ENCODE measurements at regions not wholly inside any gene's neighbourhood (a gene's known extent, or its start where the extent isn't known, plus 50 kb on each side); places are given as distances from the start of the nearest gene placed in this dataset.

DNA sequence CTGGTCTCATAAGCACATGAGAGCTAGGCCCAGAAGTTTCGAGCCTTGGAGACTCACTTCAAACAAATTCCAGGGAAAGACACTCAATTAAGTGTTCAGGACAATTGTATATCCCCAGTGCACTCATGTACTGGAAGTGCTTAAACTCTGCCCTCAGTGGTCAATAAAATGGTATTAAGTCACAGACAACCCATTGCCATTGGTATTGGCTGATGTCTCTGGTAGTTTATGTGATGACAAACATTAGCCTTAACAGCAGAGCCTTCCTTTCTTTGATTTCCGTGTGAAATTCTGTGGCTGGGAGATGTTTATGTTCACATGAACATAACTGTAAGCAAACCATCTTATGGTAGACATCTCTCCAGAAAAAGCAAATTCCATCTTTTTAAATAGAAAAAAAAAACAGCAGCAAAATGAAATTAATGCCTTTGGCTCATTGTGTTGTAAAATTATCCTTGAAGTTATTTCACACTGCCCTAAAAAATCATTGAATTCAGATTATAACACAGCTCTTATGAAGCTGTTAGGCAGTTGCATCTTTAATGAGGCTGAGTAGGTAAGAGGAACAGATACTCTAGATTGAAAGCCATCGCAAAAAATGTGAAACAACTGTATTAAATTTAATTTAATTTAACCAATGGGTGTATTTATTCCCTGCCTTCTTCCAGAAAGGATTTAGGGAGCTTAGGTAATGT lies 216.2 kb upstream of the PLEKHG7 start:
- Histone ChIP-seq H3K9me3 (replicated peaks; ENCODE audit: low read length) (no peaks in the 10 kb centered on the region), H3K4me1 (ENCODE audit: control insufficient read depth, insufficient read depth, low read length) (peaks cover 10% of the 10 kb centered on the region), H3K9ac (ENCODE audit: low read depth, low read length) (no peak overlapping the region), H3K4me3 (ENCODE audit: low read length) (no peak overlapping the region), H3K27me3 (ENCODE audit: control insufficient read depth, insufficient read depth, low read length) (no peaks in the 10 kb centered on the region), H3K4me2 (ENCODE audit: low read length) (no peak overlapping the region), H3K36me3 (ENCODE audit: insufficient read depth, low read length) (no peaks in the 10 kb centered on the region)

DNA sequence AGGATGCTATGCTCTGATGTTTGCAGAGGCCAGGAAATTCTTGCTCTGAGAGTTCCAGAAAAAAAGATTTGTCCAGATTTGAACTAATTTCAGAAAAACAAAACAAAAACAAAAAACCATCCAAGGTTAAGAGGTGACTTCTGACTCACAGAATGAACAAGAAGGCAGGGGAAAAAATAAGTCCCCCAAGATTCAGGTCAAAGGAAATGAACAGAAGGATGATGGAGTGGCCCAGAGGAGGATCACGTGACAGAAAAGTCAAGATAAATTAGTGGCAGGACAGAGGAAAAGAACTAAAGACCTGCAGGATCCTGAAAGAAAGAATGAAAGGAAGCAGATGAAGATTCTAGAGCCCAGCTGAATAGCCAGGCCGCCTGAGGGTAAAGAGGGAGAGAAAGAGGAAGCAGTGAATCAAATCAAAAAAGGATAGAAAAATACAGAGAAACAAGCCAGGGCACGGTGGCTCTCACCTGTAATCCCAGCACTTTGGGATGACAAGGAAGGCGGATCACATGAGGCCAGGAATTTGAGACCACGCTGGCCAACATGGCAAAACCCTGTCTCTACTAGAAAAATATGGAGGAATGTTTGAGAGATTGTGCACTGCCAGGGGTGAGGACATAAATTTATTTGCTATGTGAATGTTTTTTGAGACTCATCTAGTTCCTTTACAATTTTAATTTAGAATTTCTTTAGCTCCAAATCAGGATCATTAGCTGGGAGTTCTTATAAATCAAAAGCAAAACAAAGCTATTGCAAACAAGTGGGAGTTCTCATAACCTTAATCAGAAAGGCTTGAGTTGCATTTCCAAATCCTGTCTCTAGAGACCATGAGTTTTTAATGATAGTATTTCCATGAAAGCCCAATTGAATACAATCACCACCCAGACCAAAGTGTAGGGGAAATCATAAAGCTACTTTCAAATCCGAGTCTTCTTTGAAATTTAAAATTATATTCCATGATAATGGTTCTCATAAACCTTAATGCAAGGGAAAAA lies 217.1 kb upstream of the PLEKHG7 start:
- peaks cover 10% of the 10 kb centered on the region for H3K4me1 ChIP-seq (ENCODE audit: control insufficient read depth, insufficient read depth, low read length)
- no peak overlapping the region for H3K4me2 ChIP-seq (ENCODE audit: low read length)
- no peaks in the 10 kb centered on the region for H3K9me3 ChIP-seq (replicated peaks; ENCODE audit: low read length)
- no peak overlapping the region for H3K4me3 ChIP-seq (ENCODE audit: low read length)
- no peak overlapping the region for H3K9ac ChIP-seq (ENCODE audit: low read depth, low read length)
- no peaks in the 10 kb centered on the region for H3K36me3 ChIP-seq (ENCODE audit: insufficient read depth, low read length)
- H3K27me3 ChIP-seq (ENCODE audit: control insufficient read depth, insufficient read depth, low read length): no peaks in the 10 kb centered on the region

DNA sequence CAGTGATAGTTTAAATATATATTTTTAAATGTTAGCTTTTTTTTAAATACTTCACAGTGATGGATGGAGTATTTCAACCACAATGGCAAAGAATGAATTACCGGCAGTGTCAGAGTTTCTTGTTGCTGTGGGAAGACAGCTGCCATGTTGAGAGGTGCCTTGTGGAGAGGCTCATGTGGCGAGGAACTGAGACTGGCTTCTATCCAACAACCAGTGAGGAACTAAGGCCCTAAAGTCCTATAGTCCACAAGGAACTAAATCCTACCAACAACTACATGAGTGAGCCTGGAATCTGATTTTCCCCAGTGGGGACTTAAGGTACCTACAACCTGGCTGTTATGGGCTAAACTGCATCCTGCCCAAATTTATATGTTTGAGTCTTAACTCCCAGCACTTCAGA lies 220.2 kb upstream of the PLEKHG7 start:
- Histone ChIP-seq H3K4me1 (ENCODE audit: control insufficient read depth, insufficient read depth, low read length) (peaks cover 20% of the 10 kb centered on the region), H3K4me2 (ENCODE audit: low read length) (no peak overlapping the region), H3K36me3 (ENCODE audit: insufficient read depth, low read length) (no peaks in the 10 kb centered on the region), H3K27me3 (ENCODE audit: control insufficient read depth, insufficient read depth, low read length) (no peaks in the 10 kb centered on the region), H3K4me3 (ENCODE audit: low read length) (no peak overlapping the region), H3K9ac (ENCODE audit: low read depth, low read length) (no peak overlapping the region), H3K9me3 (replicated peaks; ENCODE audit: low read length) (no peaks in the 10 kb centered on the region)

DNA sequence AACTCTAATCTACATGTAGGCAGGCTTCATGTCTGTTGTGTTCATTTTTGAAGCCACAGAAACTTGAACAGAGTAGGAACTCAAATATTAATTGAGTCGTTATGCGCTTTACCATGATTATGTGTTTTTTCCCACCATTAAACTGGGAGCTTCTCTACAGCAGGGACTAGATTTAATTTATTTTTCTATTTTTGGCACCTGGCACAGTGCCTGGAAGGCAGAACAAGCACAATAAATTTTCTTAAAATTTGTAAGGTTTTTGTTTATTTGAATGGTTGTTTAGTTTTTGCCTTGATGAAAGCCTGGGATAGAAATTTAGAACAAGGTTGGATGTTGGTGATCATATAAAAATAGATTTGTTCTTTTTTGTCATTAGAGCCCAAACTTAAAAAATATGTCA lies 221.7 kb upstream of the PLEKHG7 start:
- no peak overlapping the region for H3K9ac ChIP-seq (ENCODE audit: low read depth, low read length)
- no peak overlapping the region for H3K4me2 ChIP-seq (ENCODE audit: low read length)
- H3K4me1 ChIP-seq (ENCODE audit: control insufficient read depth, insufficient read depth, low read length): peaks cover 20% of the 10 kb centered on the region
- no peak overlapping the region for H3K4me3 ChIP-seq (ENCODE audit: low read length)
- H3K27me3 ChIP-seq (ENCODE audit: control insufficient read depth, insufficient read depth, low read length): no peaks in the 10 kb centered on the region
- H3K36me3 ChIP-seq (ENCODE audit: insufficient read depth, low read length): no peaks in the 10 kb centered on the region
- no peaks in the 10 kb centered on the region for H3K9me3 ChIP-seq (replicated peaks; ENCODE audit: low read length)

DNA sequence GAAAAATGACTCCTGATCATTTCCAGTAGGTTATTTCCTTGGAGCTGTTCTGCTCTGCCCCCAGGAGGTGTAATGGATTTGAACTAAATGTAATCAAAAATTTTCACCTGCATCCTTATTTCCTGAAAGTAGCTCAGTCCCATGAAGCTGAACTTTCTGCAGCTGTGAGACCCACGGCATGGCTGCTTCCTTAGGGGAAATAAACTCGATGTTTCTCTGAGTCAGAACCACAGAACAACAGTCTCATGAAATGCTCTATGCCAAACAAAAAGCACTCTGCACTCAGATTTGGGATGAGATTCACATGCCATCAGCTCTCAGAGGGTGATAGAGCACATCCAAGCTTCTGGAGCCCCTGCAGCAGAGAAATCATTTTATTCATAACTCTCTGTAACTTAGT lies 224.1 kb upstream of the PLEKHG7 start:
- Histone ChIP-seq H3K9ac (ENCODE audit: low read depth, low read length) (no peak overlapping the region), H3K4me2 (ENCODE audit: low read length) (no peak overlapping the region), H3K4me1 (ENCODE audit: control insufficient read depth, insufficient read depth, low read length) (peaks cover 9% of the 10 kb centered on the region), H3K4me3 (ENCODE audit: low read length) (no peak overlapping the region), H3K27me3 (ENCODE audit: control insufficient read depth, insufficient read depth, low read length) (no peaks in the 10 kb centered on the region), H3K36me3 (ENCODE audit: insufficient read depth, low read length) (no peaks in the 10 kb centered on the region), H3K9me3 (replicated peaks; ENCODE audit: low read length) (no peaks in the 10 kb centered on the region)

- Histone ChIP-seq H3K4me3 (ENCODE audit: low read length) (no peak overlapping the region), H3K4me1 (ENCODE audit: control insufficient read depth, insufficient read depth, low read length) (peaks cover 21% of the 10 kb centered on the region)
These were observed 225.9 kb upstream of the PLEKHG7 start for GRCh38 chr12:92476844-92477243.

GRCh38 chr12:92473564-92473963 lies 229.2 kb upstream of the PLEKHG7 start:
- no peaks in the 10 kb centered on the region for H3K9me3 ChIP-seq (replicated peaks; ENCODE audit: low read length)
- H3K4me2 ChIP-seq (ENCODE audit: low read length): no peak overlapping the region
- H3K27me3 ChIP-seq (ENCODE audit: control insufficient read depth, insufficient read depth, low read length): no peaks in the 10 kb centered on the region
- peaks cover 42% of the 10 kb centered on the region for H3K4me1 ChIP-seq (ENCODE audit: control insufficient read depth, insufficient read depth, low read length)
- H3K36me3 ChIP-seq (ENCODE audit: insufficient read depth, low read length): no peaks in the 10 kb centered on the region
- no peak overlapping the region for H3K4me3 ChIP-seq (ENCODE audit: low read length)
- H3K9ac ChIP-seq (ENCODE audit: low read depth, low read length): no peak overlapping the region

More at GRCh38 chr12:92476844-92477243, 225.9 kb upstream of the PLEKHG7 start:
- Histone ChIP-seq H3K36me3 (ENCODE audit: insufficient read depth, low read length) (no peaks in the 10 kb centered on the region), H3K9ac (ENCODE audit: low read depth, low read length) (no peak overlapping the region), H3K27me3 (ENCODE audit: control insufficient read depth, insufficient read depth, low read length) (no peaks in the 10 kb centered on the region), H3K4me2 (ENCODE audit: low read length) (no peak overlapping the region), H3K9me3 (replicated peaks; ENCODE audit: low read length) (no peaks in the 10 kb centered on the region)

DNA sequence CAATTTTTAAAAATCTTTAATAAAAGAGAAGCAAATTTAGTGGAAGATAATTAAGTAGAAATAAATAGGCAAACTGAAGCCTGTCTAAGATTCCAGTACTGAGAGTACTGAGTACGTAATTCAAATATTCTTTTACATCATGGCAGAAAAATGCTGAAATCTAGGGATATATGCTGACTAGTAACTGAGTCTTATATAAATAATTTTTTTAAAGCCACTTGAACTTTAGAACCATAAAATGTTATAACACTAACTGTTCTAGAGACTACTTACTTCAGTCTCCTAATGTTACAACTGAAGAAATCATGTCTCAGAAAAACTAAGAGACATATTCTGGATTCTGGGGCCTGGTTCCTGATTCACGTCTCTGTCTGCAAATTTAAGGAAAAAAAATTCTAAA lies 230.6 kb upstream of the PLEKHG7 start:
- Histone ChIP-seq H3K9ac (ENCODE audit: low read depth, low read length) (no peak overlapping the region), H3K4me3 (ENCODE audit: low read length) (no peak overlapping the region)

DNA sequence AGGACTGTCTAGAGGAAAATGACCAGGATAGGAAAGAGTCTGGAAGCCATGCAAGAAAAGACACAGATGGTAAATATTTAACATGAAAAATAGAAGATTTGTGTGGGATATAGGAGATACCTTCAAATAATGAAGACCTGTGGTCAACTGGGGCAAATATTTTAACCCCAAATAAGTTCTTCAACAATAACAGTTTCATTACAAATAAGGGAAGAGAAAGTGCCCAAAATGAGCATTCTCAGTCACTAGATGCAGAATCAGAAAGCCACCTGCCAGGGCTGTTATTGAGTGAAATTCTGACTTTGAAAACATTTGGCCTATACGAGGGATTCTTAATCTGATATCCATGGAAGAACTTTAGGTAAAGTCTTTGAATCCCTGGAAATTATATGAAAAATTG lies 231.2 kb upstream of the PLEKHG7 start:
- peaks cover 58% of the 10 kb centered on the region for H3K4me1 ChIP-seq (ENCODE audit: control insufficient read depth, insufficient read depth, low read length)
- no peaks in the 10 kb centered on the region for H3K9me3 ChIP-seq (replicated peaks; ENCODE audit: low read length)
- H3K36me3 ChIP-seq (ENCODE audit: insufficient read depth, low read length): no peaks in the 10 kb centered on the region
- no peak overlapping the region for H3K4me2 ChIP-seq (ENCODE audit: low read length)
- H3K9ac ChIP-seq (ENCODE audit: low read depth, low read length): no peak overlapping the region
- no peak overlapping the region for H3K4me3 ChIP-seq (ENCODE audit: low read length)
- no peaks in the 10 kb centered on the region for H3K27me3 ChIP-seq (ENCODE audit: control insufficient read depth, insufficient read depth, low read length)

More for the DNA sequence above, 230.6 kb upstream of the PLEKHG7 start:
- Histone ChIP-seq H3K36me3 (ENCODE audit: insufficient read depth, low read length) (no peaks in the 10 kb centered on the region), H3K4me1 (ENCODE audit: control insufficient read depth, insufficient read depth, low read length) (peaks cover 51% of the 10 kb centered on the region), H3K27me3 (ENCODE audit: control insufficient read depth, insufficient read depth, low read length) (no peaks in the 10 kb centered on the region), H3K9me3 (replicated peaks; ENCODE audit: low read length) (no peaks in the 10 kb centered on the region), H3K4me2 (ENCODE audit: low read length) (no peak overlapping the region)

DNA sequence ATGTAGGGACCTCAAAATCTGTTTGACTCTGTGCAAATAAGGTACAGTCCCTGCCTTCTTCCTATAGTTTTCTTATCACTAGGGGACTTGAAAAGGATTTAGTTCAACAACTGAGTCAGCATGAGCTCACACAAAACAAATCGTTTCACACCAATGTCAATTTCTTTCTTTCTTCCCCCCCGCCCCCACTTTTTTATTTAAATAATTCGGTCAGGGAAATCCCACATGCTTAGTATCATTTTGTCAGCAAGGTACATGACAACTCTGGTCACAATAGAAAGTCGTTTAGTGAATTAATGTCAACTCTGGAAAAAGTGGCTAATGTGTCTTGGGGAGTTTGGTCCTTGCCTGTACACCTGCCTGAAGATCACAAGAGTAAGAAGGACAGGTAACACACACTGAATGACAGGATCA lies 232.2 kb upstream of the PLEKHG7 start:
- Histone ChIP-seq H3K4me2 (ENCODE audit: low read length) (peak overlapping the region; percentile 32), H3K4me1 (ENCODE audit: control insufficient read depth, insufficient read depth, low read length) (peaks cover 65% of the 10 kb centered on the region), H3K36me3 (ENCODE audit: insufficient read depth, low read length) (no peaks in the 10 kb centered on the region), H3K9me3 (replicated peaks; ENCODE audit: low read length) (no peaks in the 10 kb centered on the region), H3K9ac (ENCODE audit: low read depth, low read length) (no peak overlapping the region), H3K27me3 (ENCODE audit: control insufficient read depth, insufficient read depth, low read length) (no peaks in the 10 kb centered on the region), H3K4me3 (ENCODE audit: low read length) (no peak overlapping the region)

DNA sequence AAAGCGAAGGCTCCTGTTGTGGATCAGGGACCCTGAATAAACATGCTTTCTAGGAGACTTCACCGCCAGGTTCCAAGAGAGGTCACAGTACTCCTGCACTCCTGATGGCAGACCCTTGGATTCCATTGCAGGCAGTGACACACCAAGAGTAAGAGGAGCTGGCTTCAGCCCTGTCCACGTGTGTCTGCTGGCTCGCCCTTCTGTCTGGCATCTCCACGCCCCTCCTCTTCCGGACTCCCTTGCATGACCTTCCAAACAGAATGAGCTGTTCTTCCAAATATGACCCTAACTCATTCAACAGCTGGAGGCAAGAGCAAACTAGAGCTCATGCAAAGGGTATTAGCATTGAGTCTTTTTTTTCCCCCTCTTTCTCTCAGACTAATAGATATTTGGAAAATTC lies 233.0 kb upstream of the PLEKHG7 start:
- H3K27me3 ChIP-seq (ENCODE audit: control insufficient read depth, insufficient read depth, low read length): no peaks in the 10 kb centered on the region
- no peak overlapping the region for H3K4me3 ChIP-seq (ENCODE audit: low read length)
- H3K4me1 ChIP-seq (ENCODE audit: control insufficient read depth, insufficient read depth, low read length): peaks cover 68% of the 10 kb centered on the region
- no peak overlapping the region for H3K9ac ChIP-seq (ENCODE audit: low read depth, low read length)
- H3K4me2 ChIP-seq (ENCODE audit: low read length): peak overlapping the region; percentile 32
- H3K36me3 ChIP-seq (ENCODE audit: insufficient read depth, low read length): no peaks in the 10 kb centered on the region
- no peaks in the 10 kb centered on the region for H3K9me3 ChIP-seq (replicated peaks; ENCODE audit: low read length)

Measured in skeletal muscle satellite cell (primary cell).